Neural crest cell (in vitro differentiated cells): ENCODE measurements at regions not wholly inside any gene's neighbourhood (a gene's known extent, or its start where the extent isn't known, plus 50 kb on each side); places are given as distances from the start of the nearest gene placed in this dataset.

Source experiments
- DNase-seq: peaks from one replicate; pipeline ENCODE4 v3.0.0; 2021; ENCODE audit warnings: low read depth, mixed read lengths, low spot score
- H3K27ac Mint-ChIP-seq: one replicate; pipeline ENCODE4 v1.8.0; 2021; ENCODE audit warnings: mild to moderate bottlenecking, mixed read lengths; ENCODE audit not compliant: unreplicated experiment
- H3K27me3 Mint-ChIP-seq: 2 replicates; pipeline ENCODE4 v1.8.0; 2021; ENCODE audit warnings: low read depth, mild to moderate bottlenecking, mixed read lengths
- H3K36me3 Mint-ChIP-seq: 2 replicates; pipeline ENCODE4 v1.8.0; 2021; ENCODE audit warnings: low read depth, mild to moderate bottlenecking, mixed read lengths
- H3K4me1 Mint-ChIP-seq: 2 replicates; pipeline ENCODE4 v1.8.0; 2021; ENCODE audit warnings: mixed read lengths
- H3K4me3 Mint-ChIP-seq: one replicate; pipeline ENCODE4 v1.8.0; 2021; ENCODE audit warnings: mild to moderate bottlenecking, mixed read lengths
- H3K9me3 Mint-ChIP-seq: 2 replicates; pipeline ENCODE4 v1.8.0; 2021; ENCODE audit warnings: mixed read lengths
- TF ChIP-seq, protein P1 (sequence below): fragments of 200-600 bp; sonication (generic); conservative IDR thresholded peaks from 2 replicates; pipeline ENCODE4 v1.5.0; 2021; ENCODE audit warnings: antibody characterized with exemption, mild to moderate bottlenecking

DNA sequence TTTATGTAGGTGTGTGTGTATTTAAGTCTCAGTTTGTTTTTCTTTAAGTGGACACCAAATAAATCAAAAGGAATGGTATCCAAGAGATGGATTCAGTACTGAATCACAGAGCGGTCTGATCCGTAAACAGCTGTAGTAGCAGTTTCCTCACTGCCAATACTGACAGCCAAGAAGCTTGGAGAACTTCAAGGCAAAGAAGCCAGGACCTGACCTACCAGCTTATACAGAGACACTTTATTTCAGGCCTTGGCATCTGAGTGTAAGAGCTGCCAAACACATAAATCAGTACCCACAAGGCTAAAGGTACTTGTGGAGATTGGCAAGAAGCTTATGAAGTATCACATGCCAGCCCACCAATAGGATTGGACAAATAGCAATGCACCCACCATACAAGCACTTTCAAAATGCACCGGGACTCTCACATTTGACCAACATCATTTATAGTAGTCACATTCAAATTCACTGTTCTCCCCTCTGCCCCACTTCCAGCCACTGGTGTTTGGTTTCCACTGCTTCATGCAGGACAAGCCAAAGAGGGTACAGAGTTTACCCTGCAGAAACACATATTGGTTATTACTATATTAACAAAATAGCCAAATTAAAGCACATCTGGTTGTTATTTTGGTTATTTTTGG, 357.9 kb downstream of the KLF12 start:
- no peak overlapping the region for H3K4me3 Mint-ChIP-seq

DNA sequence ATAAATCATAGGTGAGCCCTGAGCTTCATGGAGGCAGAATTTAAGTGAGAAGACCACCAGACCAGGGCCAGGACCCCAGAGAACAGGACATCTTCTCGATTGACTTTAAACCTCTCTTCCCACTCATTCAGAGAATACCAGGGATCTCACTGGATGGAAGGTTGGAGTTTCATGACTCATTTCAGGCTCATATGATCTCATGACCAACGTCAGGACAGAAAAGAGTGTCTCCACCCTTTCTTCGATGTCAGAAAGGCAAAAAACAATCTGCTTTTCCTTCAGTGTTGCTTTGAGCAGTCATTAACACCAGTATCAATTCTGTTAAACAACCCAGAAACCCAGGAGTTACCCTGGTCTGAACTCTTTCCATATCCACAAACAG, 361.0 kb downstream of the KLF12 start:
- H3K4me1 Mint-ChIP-seq, result peaks cover 9% of the 10 kb centered on the region
- H3K36me3 Mint-ChIP-seq, result peaks cover 19% of the 10 kb centered on the region
- no peak for DNase-seq
- no peak overlapping the region for H3K4me3 Mint-ChIP-seq
- no peaks in the 10 kb centered on the region for H3K27me3 Mint-ChIP-seq
- H3K9me3 Mint-ChIP-seq, result peaks cover 3% of the 10 kb centered on the region
- H3K27ac Mint-ChIP-seq, result no peak overlapping the region
- TF ChIP-seq, protein P1, sequence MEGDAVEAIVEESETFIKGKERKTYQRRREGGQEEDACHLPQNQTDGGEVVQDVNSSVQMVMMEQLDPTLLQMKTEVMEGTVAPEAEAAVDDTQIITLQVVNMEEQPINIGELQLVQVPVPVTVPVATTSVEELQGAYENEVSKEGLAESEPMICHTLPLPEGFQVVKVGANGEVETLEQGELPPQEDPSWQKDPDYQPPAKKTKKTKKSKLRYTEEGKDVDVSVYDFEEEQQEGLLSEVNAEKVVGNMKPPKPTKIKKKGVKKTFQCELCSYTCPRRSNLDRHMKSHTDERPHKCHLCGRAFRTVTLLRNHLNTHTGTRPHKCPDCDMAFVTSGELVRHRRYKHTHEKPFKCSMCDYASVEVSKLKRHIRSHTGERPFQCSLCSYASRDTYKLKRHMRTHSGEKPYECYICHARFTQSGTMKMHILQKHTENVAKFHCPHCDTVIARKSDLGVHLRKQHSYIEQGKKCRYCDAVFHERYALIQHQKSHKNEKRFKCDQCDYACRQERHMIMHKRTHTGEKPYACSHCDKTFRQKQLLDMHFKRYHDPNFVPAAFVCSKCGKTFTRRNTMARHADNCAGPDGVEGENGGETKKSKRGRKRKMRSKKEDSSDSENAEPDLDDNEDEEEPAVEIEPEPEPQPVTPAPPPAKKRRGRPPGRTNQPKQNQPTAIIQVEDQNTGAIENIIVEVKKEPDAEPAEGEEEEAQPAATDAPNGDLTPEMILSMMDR, result no peak

More for the DNA sequence above, 357.9 kb downstream of the KLF12 start:
- peaks cover 24% of the 10 kb centered on the region for H3K36me3 Mint-ChIP-seq
- no peak overlapping the region for H3K27ac Mint-ChIP-seq
- no peak for DNase-seq
- TF ChIP-seq, protein P1, result no peak
- peaks cover 3% of the 10 kb centered on the region for H3K9me3 Mint-ChIP-seq
- H3K4me1 Mint-ChIP-seq, result no peaks in the 10 kb centered on the region
- no peaks in the 10 kb centered on the region for H3K27me3 Mint-ChIP-seq

DNA sequence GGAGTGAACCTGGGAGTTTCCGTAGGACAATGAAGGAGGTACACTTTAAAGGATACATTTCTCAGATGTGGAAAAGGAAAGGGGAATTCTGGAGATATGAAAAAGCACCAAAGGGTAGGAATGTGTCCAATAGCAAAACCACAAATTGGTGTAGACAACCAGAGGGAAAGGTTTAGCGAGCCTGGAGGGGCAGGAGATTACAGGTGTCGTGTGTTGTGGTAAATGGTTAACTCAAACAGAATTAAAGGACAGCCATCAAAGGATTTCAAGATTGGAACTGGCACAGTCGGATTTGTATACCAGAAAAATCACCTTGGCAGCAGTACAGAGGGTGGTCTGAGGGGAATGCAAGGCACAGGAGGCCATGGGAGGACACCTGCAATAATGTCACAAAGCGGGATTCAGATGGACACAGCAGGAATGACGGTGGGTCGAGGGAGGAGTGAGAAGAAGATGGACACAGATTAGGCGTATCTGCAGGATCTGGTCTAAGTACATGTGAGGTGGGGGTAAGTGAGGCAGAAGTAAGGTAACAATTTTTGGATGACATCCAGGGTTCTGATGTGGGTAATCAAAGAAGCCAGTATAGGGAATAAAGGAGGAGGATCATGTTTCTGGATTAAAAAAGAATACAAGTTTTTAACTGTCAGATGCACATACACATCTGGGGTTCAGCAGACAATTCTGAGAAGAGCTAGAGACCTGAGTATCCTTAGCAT, 361.6 kb downstream of the KLF12 start:
- Mint-ChIP-seq H3K9me3 (peaks cover 3% of the 10 kb centered on the region), H3K4me3 (no peak overlapping the region), H3K36me3 (peaks cover 19% of the 10 kb centered on the region), H3K27me3 (no peaks in the 10 kb centered on the region), H3K4me1 (peaks cover 14% of the 10 kb centered on the region), H3K27ac (no peak overlapping the region)
- DNase-seq, result no peak
- TF ChIP-seq, protein P1, result no peak

DNA sequence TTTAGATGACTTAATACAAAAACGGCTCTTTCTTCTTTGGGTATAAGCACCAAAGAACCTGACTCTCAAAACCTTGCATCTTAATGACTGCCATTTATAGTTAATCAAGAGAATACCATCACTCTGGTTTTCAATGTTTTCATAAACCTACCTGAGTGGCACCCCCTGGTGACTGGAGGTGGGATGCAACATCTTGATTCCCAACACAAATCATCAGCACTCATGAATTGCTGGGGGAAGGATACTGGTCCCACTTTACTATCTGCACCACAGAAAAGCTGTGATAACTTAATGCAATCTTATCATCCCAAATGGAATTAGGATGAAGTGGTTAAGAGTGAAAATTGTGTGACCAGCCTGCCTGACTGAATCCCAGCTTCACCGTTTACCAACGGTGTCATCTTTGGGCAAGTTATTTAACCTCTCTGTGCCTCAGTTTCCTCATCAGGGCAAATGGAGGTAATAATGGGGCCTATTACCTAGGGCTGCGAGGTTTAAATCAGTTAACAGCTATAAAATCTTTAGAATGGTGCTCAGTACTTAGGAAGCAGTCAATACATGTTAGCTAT, 366.4 kb downstream of the KLF12 start:
- Mint-ChIP-seq H3K4me1 (peaks cover 47% of the 10 kb centered on the region), H3K4me3 (no peak overlapping the region), H3K9me3 (peaks cover 3% of the 10 kb centered on the region), H3K27me3 (no peaks in the 10 kb centered on the region), H3K36me3 (peaks cover 8% of the 10 kb centered on the region), H3K27ac (peak overlapping the region; percentile 89)
- TF ChIP-seq, protein P1, result peak; percentile 56
- DNase-seq, result peak; percentile 3

DNA sequence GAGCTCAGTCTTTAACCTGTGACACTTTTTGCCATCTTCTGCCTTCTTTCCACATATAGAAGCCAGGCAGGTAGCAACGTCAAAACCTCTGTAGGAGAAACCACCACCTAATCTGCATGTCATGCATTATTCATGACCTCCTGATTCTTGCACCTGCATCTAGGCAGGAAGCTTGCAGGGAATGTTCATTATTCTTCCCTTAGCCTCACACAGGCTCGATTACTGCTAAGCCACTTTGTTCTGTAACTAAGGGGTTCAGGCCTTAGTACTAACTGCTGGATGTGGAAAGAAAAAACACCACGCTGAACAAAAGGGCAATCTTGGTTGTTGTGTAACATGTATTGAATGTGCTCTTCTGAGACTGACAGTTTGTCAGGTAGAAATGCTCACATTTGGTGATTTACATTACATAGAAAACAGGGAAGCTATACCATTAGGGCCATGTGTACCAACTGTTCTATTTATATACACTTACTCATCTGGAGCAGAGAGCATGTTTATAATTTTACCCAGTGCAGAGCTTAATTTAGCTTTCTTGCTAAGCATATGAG, 366.9 kb downstream of the KLF12 start:
- Mint-ChIP-seq H3K27me3 (no peaks in the 10 kb centered on the region), H3K4me3 (peak overlapping the region; percentile 28), H3K4me1 (peaks cover 47% of the 10 kb centered on the region), H3K36me3 (peaks cover 2% of the 10 kb centered on the region), H3K9me3 (no peaks in the 10 kb centered on the region), H3K27ac (peak overlapping the region; percentile 89)
- no peak for DNase-seq
- TF ChIP-seq, protein P1, result no peak
